GM12873 (cell line): ENCODE measurements at regions not wholly inside any gene's neighbourhood (a gene's known extent, or its start where the extent isn't known, plus 50 kb on each side); places are given as distances from the start of the nearest gene placed in this dataset.

Experiments
- CTCF ChIP-seq: IDR thresholded peaks from 2 replicates; pipeline ENCODE4 v1.5.1; 2012; ENCODE audit warnings: low read depth, mild to moderate bottlenecking, moderate library complexity, low read length, control low read depth; ENCODE audit not compliant: insufficient read depth; ENCODE audit errors: missing control alignments

DNA sequence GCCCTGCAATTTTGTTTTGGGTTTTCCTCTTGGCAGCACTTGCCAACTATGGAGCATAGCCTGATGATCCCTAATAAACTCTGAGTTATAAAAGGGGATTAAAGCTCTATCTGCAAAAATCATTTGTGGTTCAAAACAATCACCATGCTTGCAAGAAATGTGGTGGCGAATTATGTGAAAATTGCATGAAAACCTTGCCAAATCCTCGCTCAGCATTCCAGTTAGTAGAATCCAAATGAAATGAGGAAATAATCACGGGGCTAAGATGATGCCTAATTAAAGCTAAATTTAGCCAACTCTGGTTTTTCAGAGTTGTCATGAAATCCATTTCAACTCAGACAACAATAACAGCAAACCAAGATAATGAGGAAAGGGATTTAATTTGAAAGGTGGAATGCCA, 73.0 kb upstream of the PROK2 start:
- TF ChIP-seq CTCF, result no peak

GRCh38 chr3:71854706-71855105, 69.8 kb upstream of the PROK2 start:
- TF ChIP-seq CTCF, result no peak

DNA sequence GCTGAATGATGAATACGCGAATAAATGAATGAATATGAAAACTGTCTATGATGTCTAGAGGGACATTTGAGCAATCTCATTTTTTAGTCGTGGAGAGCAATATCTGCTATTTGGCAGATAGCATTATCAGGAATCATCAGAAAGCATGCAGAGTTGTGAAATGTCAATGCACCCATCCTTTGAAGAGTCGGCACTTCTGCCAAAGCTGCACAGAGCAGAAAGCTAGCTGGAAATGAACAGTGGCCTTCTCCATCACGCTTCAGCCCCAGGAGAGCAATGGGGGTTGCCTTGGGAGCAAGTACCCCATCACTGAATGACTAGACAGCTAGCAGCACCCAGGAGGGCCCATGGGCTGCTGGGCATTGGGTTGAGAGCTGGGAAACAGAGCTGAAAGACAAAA, 69.1 kb upstream of the PROK2 start:
- no peak for TF ChIP-seq CTCF

DNA sequence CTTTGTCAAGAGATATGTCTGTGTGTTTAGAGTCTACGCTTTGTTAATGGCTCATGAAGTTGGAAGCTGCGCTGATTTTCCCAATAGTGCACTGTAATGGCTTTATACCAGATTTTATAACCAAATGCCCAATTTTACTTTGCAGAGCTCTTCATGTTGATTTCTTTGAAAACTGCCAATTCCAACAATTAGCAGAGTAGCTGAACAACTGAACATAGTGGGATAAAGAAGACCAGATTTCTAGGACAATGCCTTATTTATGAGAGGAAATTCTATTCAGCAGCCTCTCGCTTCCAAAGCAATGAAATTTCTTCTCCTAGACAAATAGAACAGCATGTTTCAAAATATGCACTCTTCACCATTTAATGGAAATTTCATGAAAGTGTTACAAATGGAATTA, 66.9 kb upstream of the PROK2 start:
- TF ChIP-seq CTCF, result no peak

GRCh38 chr3:71850654-71851053, 65.7 kb upstream of the PROK2 start:
- TF ChIP-seq CTCF, result no peak

DNA sequence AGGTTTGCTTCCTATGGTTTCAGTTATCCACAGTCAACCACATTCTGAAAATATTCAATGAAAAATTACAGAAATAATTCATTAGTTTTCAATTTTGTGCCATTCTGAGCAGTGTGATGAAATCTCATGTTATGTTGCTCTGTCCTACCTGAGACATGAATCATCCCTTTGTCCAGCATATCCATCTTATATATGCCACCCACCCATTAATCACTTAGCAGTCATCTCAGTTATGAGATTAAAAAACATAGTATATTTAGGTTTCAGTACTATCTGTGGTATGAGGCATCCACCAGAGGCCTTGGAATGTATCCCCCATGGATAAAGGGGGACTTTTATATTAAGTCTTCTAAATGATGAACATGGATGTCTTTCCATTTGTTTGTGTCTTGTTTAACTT, 64.7 kb upstream of the PROK2 start:
- no peak for TF ChIP-seq CTCF

DNA sequence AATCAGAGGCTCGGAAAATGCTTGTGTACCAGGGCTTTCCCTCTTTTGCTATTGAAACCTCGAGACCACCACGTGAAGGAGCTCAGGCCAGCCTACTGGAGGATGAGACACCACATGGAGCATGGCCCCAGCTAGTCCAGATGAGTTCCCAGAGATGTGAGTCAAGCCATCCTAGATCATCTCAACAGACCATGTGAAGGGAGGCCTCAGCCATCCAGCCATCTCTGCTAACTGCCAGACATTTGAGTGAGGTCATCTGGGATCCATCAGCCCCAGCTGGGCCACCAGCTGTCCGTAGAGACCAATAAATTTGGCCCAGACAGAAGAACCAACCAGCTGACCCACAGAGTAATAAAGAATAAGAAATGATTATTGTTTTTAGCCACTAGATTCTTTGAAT, 62.8 kb upstream of the PROK2 start:
- TF ChIP-seq CTCF, result no peak

DNA sequence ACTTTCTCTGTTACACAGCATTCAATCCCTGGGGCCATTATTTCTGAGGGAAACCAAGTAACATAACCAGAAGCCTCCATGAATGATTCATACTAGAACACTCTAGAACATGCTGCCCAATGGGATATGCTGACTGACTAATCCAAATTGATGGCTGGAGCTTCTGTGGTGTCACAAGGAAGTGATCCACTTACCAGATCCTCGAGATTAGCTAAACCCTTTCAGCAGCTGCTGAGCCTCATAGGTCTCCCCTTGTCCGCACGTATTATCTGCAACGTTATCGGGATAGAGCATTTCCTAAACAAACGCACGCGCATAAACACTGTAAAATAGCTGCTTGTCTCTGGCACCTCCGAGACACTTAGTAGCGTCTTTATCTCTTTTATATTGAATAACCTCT, 61.2 kb upstream of the PROK2 start:
- TF ChIP-seq CTCF, result no peak
